Anterior cingulate cortex (tissue), 58 donors: ENCODE measurements at regions not wholly inside any gene's neighbourhood (a gene's known extent, or its start where the extent isn't known, plus 50 kb on each side); places are given as distances from the start of the nearest gene placed in this dataset.
"Not testable (repeated sequence)": the region's sequence is repeated elsewhere in the genome, so short reads cannot be mapped to it uniquely, and the experiment has no call there.

Source experiments
- DNase-seq, 58 donors: peaks; one replicate each; lab custom pipeline; 2025; lab: John Stamatoyannopoulos, UW

DNA sequence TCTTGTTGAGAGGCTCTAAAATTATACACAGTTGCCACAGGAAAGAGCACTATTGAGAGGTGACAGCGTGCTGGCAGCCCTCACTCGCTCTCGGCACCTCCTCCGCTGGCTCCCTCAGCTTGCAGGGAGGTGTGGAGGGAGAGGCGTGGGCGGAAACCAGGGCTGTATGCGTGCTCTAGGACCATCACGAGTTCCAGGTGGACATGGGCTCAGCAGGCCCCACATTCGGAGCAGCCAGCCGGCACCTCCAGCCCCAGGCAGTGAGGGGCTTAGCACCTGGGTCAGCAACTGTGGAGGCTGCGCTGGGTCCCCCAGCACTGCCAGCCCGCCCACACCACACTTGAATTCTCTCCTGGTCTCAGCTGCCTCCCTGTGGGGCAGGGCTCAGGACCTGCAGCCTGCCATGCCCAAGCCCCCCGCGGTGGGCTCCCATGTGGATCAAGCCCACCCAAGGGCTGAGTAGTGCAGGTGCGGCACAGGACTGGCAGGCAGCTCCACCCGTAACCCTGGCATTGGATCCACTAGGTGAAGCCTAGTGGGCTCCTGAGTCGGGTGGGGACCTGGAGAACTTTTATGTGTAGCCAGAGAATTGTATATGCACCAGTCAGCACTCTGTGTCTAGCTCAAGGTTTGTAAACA lies 460.6 kb upstream of the ALCAM start:
- no peak for DNase-seq

DNA sequence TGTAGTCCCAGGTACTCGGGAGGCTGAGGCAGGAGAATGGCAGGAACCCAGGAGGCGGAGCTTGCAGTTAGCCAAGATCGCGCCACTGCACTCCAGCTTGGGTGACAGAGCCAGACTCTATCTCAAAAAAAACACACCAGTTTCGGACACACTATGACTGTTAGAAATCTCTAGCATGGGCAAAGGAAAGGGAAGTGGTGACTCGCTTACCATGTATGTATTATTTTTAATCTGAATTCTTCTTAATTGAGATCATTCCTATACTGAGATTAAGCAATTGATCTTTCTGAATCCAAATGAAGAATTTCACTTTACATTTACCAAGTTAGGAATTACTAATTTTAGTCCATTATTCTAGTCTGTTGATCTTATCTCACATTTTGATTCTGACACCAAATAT lies 459.2 kb upstream of the ALCAM start:
- DNase-seq = no peak

DNA sequence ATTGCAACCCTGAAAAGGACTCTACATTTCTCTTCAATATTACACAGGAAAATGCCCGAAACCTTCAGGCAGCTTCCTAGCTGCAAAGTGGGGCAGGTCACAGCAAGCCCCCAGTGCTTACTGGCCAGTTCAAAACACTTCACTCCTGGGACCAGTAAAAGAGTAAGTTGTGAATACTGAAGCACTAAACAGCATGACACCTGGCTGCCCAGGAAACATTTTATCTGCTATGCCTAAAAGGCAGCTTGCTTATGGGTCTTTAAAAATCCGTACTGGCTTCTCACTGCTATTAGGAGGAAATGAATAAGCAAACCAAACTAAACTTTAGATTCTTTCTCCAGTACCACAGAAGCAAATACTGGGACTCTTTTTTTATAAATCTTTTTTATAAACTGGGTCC lies 457.9 kb upstream of the ALCAM start:
- DNase-seq = no peak

DNA sequence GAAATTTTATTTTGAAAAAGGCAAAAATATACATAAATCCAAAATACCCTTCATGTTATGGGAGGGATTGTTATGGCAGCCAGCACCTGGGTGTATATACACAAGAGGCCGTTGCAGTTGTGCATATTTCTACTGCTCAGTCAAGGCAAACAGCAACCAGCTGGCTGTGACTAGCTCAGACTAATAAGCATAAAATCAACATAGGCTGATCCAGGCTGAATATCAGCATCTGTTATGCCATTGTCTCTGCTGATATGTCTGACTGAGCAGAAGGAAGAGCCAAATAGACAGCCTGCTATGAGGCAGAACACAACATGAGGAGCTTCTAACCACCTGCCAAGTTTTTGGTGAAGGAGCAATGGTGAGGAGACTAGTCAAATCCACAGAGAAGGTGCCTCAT lies 457.5 kb upstream of the ALCAM start:
- DNase-seq = peak in 4 of 58 donors; percentile 0 to 11 (median 5)

DNA sequence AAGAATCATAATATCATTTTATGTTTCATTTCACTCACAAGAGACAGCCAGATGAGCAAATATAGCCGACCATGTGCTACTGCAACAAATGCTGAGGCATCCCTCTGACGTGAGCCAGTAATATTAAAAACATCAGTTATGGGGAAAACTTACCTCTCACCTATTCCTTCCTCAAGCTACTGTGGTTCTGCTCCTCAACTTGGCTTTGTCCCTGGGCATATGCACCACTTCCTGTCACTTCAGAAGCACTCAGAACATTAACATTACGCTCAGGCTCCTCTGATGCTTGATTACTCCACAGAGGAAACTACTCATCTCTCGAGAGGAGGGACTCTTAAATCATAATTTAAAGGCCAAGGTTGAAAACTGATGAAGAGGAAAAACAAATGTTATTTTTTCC lies 457.0 kb upstream of the ALCAM start:
- no peak for DNase-seq

DNA sequence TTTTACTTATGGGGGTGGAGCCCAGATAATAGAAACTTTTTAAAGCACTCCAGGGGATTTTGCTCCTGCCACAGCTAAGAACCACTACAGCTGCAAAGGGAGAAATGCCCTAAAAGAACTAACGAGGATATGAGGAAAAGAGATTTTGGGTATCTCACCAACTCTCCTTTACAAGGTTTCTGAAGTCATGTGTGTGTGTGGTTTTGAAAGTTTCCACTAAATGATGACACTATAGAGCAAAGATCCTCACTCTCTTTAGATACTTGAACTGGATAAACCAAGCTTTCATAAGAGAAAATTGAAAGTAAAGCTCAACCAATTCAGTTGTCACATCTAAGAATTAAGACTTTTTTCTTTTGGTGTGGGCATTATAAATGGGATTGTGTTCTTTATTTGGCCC lies 455.3 kb upstream of the ALCAM start:
- DNase-seq = no peak

DNA sequence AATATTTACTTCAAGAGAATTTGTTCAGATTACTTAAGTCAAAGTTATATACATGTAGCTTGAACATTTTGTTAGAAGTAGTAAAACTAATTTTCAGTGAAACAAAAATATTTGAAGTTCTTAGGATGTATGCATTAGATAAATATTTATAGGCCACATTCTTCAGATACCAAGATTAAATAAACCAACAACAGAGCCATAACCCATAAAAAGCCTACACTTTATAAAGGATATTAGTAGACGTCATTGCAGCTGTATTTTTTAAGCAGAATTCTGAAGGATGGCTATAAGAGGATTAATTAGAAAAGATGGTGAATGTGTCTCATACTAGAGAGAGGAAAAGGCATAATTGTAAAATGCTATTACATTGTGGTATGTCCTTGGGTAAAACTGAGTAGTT lies 449.7 kb upstream of the ALCAM start:
- no peak for DNase-seq

DNA sequence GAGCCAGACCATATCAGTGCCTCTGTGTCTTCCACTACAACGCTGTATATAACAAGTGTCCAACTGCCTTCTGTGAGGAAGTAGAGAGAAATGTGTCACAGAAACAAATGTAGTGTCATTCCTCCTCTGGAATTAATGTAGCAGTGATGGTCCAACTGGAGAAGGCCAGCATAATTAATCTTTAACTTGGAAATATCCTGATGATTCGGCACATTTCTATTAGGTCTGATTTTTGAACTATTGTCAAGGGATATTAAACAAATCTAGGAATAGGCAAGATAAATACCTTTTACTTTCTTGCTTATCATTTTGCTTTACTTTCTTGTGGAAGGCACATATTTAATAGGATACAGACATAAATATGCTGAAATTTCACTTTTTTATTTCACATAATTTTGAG lies 446.2 kb upstream of the ALCAM start:
- DNase-seq = no peak

DNA sequence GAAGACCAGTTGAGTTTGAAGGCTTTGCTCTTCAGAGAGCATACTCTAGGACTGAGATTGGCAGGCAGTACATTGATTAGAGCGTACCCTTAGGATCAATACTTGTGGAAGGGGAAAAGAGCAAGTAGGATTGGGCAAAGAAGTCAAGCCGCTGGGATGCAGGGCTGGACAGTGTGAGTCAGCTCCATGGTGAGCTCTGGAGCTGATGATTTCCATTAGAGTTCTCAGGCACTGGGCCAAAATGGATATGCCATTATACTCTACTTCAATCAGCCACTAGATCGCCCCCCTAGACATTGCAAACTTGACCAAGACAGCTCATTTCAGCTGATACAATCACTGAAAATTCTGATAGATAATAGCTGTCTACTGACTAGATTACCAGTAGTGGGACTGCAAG lies 432.7 kb upstream of the ALCAM start:
- DNase-seq = no peak

DNA sequence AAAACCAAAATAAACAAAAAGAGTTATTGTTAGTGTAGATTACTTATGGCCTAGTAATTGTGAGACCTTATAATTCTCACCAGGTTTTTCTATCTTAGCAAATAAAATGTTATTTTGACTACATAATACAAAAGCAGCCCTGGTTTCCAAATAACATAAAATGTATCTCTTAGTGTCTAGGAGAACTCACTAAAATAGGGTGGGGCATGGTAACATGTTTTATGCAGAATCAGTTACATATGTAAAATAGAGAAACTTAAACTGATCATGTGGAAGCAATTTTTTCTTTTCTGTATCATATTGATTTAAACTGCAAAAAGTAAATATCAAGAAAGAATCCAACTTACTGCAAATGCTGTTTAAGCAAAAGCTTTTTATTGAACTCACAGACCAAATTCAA lies 431.1 kb upstream of the ALCAM start:
- DNase-seq = no peak

DNA sequence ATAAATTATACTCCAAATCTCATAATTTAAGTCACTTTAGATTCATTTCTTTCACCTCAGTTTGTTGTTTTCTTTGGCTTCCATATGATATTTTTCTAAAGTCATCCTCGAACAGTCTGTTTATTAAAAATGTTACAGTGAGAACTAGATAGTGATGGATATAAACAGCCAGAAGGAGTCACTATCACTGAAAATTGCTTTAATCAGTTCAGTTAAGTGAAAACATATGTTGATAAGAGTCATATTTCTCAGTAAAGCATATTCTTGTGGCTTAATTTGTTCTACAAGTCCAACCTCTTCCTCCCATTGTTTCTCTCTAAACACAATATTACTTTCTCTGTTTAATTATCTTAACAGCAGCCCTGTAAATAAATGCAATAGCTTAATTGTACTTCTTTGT lies 427.5 kb upstream of the ALCAM start:
- no peak for DNase-seq

DNA sequence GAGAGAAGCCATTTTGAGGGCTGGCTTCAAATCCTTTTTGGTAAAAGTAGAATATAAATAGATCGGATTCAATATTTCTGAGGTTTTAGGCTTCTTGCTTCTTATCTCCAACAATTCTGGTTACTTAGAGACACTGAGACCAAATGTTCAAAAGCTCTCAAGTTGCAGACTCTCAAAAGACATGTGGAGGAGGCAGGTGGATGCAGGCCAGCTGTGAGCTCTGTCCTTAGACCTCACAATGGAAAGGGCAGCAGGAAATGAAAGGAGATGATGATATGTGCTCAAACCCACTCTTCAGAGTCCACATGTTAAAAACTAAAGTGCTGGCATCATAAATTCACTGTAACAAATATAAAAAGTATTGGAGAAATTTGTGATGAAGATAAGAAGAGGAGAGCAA lies 424.9 kb upstream of the ALCAM start:
- DNase-seq = no peak

DNA sequence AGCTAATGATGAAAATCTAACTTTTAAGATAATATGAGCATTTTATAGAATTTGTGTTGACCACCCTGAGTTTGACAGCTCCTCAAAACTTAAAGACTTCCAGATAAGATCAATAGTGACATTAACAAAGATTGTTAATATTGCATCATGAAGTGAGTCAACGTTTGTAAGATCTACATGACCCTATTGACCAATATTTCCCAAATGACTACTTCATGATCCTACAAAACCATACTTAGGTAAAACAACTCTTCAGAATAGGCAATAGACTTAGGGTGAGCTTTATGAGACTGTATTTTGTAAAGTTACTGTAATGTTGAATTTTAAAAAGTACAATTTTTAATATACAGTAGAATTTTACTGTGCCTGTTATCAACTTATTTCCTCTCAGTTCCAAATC lies 422.7 kb upstream of the ALCAM start:
- no peak for DNase-seq

DNA sequence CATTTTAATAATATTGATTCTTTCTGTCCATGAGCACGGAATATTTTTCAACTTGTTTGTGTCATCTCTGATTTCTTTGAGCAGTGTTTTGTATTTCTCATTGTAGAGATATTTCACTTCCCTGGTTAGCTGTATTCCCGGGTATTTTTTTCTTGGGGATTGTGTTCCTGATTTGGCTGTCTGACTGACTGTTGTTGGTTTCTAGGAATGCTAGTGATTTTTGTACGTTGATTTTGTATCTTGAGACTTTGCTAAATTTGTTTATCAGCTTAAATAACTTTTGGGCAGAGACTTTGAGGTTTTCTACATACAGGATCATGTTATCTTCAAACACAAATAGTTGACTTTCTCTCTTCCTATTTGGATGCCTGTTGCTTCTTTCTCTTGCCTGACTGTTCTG lies 418.8 kb upstream of the ALCAM start:
- no peak for DNase-seq

DNA sequence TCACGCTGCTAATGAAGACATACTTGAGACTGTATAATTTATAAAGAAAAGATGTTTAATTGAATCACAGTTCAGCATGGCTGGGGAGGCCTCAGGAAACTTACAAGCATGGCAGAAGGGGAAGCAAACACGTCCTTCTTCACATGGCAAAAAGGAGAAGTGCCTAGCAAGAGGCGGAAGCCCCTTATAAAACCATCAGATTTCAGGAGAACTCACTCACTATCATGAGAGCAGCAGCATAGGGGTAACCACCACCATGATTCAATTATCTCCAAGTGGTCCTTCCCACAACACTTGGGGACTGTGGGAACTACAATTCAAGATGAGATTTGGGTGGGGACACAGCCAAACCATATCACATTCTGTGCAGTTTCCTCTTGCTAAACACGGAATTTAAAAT lies 416.9 kb upstream of the ALCAM start:
- DNase-seq = not testable (repeated sequence)

DNA sequence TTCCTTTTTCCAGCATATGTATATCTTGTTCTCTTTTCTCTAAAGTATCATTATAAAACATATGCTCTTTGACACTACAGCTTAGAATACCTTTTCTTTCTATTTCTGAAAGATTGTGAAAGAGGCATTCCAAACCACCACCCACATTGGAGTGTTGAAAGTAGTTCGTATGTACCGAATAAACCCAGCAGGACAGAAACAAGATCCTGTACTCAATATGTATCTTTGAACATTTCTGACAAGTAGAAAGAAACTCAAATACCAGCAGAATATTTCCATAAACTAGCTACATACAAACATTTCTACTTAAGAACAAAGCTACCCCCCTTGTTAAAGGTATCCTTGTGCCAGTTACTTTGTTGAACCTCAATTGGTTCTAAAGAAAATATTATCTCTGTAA lies 415.3 kb upstream of the ALCAM start:
- no peak for DNase-seq

DNA sequence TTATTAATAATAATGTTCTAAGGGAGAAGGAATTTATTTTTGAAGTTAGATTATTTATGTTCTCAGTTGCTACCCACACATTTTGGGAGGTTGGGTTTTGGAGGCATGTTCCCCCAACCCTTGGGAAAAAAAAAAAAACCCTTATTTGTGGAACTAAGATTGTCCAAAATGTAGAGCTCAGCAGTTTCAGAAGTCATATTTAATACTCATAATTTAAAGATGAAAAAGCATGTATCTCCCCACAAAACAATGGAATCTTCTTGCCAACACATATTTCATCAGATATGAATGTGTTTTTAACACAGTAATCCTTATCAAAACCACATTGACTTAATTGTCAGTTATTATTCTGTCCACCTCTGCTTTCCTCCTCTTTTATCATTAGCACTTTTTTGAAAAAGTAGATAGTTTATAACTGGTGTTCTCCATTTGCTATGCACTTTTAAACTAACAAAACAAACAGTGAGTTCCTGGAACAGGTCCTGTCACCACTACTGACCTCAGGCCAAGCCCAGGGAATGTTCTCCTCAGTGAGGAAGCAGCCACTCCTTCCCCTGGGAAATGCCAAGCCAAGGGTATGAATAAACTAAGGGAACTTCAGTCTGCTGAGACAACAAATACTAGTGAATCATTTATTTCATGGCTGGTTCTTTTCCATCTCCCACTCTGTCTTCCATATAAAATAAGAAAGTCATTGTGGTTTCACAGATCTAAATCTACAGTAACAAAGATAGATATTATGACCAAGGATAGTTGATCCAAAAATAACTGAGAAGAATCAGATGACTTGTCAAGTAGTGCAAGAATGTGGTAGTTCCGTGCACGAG lies 414.4 kb upstream of the ALCAM start:
- no peak for DNase-seq

DNA sequence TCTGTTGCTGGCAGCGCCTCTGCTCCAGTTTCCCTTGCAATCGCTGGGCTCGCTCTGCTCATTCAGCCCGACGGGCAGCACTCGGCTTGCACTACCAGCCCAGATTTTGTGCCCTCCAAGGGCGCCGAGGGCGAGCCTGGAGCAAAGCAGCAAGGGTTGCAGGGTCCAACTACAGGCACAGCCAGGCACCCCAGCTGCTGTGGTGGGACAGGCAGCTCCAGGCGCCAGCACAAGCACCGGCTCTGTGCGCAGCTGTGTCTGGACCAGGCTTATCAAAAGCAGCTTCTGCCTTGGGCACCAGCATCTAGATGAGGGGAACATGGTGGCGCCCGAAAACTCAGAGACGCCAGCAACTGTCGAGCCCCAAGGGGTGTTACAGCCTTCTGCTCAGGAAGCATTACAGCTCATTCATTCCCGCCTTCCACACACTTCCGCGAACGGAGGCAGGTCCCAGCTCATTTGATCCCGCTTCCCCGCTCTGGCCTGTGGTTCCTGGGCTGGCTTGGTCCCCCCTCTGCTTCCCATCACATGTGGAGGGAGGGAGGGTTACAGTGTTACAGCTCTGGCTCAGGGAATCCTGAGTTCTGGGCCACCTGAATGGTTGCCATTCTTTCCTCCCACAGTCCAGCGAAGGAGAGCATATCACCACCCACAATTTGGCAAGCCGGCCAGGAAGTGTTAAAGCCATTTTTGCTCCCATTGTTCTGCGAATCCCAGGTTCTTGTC lies 409.9 kb upstream of the ALCAM start:
- DNase-seq = no peak

DNA sequence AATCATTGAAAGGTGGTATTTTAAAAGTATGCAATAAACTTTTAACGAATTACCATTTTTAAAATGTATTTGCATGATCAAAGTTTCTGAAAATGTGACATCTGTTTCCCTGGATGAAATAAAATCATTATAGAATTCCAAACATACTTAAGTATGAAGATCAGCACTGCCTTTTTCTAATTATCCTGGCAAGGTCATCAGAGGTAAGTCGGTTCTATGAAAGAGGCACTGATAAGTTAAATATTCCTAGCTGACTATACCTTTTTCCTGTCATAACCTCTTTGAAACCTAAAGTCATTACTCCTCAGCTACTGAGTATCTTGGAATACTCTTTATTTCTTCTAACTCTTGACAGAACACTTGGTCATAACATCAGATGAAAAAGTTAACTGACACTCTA lies 406.1 kb upstream of the ALCAM start:
- no peak for DNase-seq

DNA sequence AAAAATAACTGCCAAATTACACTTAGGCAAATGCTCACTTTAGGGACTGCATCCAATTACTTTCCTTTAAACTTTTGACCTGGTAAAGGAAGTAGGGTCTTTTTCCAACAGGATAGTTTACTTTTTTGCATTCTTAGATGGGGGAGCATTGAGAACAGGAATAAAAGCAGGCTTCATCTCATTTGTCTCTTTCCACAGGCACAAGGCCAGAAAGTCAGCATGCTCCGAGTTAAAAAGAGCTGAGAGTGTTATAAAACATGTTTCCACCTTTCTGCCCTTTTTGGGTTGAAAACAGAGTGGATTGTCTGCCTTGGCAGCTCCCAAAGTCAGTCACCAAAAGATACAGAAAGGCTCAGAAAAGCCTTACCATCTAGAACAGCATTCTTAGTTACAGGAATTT lies 404.9 kb upstream of the ALCAM start:
- DNase-seq = no peak

DNA sequence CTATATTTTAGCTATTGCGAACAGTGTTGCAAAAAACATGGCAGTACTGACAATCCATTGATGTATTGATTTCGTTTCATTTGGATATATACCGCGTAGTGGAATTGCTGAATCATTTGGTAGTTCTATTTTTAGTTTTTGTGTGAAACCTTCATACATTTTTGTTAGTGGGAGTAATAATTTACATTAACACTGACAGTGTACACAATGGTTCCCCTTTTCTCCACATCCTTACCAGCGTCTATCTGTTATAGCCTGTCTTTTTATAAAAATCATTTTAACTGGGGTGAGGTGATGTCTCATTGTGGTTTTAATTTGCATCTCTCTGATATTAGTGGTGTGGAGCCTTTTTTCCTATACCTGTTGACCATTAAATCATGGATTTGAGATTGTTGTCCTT lies 392.4 kb upstream of the ALCAM start:
- DNase-seq = no peak

DNA sequence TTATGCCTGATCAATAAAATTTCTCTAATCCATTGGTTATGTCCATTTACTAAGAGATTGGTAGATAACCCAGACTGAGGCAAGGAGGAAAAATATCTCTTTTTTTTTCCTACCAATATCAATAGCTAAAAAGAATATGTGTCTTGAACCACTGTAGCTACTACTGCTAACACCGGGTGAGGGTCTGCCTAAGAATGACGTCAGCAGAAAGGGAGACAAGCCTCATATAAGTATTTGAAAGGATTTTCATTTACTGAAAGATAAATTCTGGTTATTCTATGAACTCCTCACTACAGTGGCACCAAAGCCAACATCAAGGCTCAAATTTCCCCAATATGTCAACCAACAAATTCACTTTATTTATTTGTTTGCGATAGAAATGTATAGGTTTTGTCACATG lies 389.0 kb upstream of the ALCAM start:
- no peak for DNase-seq
